Karpas-422 (cell line): ENCODE measurements at regions not wholly inside any gene's neighbourhood (a gene's known extent, or its start where the extent isn't known, plus 50 kb on each side); places are given as distances from the start of the nearest gene placed in this dataset.

Source experiments
- DNase-seq: peaks from one replicate; pipeline ENCODE4 v3.0.0-alpha.2; 2015
- H2AFZ ChIP-seq: fragments of 200-600 bp; sonication (generic); 2 replicates; pipeline ENCODE4 v1.6.1; 2014; ENCODE audit warnings: antibody characterized with exemption, low read length, mixed read lengths
- H3K27ac ChIP-seq: fragments of 200-600 bp; sonication (generic); 2 replicates; pipeline ENCODE4 v1.5.1; 2014; ENCODE audit warnings: mild to moderate bottlenecking, low read length, moderate library complexity
- H3K27me3 ChIP-seq: fragments of 200-600 bp; sonication (generic); 2 replicates; pipeline ENCODE4 v1.6.1; 2014; ENCODE audit warnings: low read length, mixed read lengths
- H3K36me3 ChIP-seq: fragments of 200-600 bp; sonication (generic); 2 replicates; pipeline ENCODE4 v1.6.1; 2014; ENCODE audit warnings: low read length, mixed read lengths; ENCODE audit not compliant: insufficient read depth
- H3K4me1 ChIP-seq: fragments of 200-600 bp; sonication (generic); 2 replicates; pipeline ENCODE4 v1.6.1; 2014; ENCODE audit warnings: mild to moderate bottlenecking, low read length, mixed read lengths
- H3K4me2 ChIP-seq: fragments of 200-600 bp; sonication (generic); 2 replicates; pipeline ENCODE4 v1.6.1; 2014; ENCODE audit warnings: low read length, low read depth, mild to moderate bottlenecking; ENCODE audit not compliant: poor library complexity, severe bottlenecking
- H3K4me3 ChIP-seq: fragments of 200-600 bp; sonication (generic); 2 replicates; pipeline ENCODE4 v1.5.1; 2014; ENCODE audit warnings: mild to moderate bottlenecking, antibody characterized with exemption, low read length, mixed read lengths
- H3K79me2 ChIP-seq: fragments of 200-600 bp; sonication (generic); 2 replicates; pipeline ENCODE4 v1.6.1; 2014; ENCODE audit warnings: mild to moderate bottlenecking, low read length, mixed read lengths
- H3K9ac ChIP-seq: fragments of 200-600 bp; sonication (generic); 2 replicates; pipeline ENCODE4 v1.6.0; 2014; ENCODE audit warnings: low read length
- H3K9me2 ChIP-seq: fragments of 200-600 bp; sonication (generic), shearing (Covaris generic); replicated peaks from 2 replicates; pipeline ENCODE4 v1.6.0; 2014; ENCODE audit warnings: mild to moderate bottlenecking, low read length, moderate library complexity; ENCODE audit not compliant: insufficient read depth
- H3K9me3 ChIP-seq: fragments of 300-700, 200-600 bp; sonication (generic); 2 replicates; pipeline ENCODE4 v1.6.1; 2014; ENCODE audit warnings: low read length, mixed read lengths
- H4K20me1 ChIP-seq: fragments of 200-600 bp; sonication (generic); 2 replicates; pipeline ENCODE4 v1.6.1; 2014; ENCODE audit warnings: mild to moderate bottlenecking, antibody characterized with exemption, low read length, low read depth; ENCODE audit not compliant: insufficient read depth

DNA sequence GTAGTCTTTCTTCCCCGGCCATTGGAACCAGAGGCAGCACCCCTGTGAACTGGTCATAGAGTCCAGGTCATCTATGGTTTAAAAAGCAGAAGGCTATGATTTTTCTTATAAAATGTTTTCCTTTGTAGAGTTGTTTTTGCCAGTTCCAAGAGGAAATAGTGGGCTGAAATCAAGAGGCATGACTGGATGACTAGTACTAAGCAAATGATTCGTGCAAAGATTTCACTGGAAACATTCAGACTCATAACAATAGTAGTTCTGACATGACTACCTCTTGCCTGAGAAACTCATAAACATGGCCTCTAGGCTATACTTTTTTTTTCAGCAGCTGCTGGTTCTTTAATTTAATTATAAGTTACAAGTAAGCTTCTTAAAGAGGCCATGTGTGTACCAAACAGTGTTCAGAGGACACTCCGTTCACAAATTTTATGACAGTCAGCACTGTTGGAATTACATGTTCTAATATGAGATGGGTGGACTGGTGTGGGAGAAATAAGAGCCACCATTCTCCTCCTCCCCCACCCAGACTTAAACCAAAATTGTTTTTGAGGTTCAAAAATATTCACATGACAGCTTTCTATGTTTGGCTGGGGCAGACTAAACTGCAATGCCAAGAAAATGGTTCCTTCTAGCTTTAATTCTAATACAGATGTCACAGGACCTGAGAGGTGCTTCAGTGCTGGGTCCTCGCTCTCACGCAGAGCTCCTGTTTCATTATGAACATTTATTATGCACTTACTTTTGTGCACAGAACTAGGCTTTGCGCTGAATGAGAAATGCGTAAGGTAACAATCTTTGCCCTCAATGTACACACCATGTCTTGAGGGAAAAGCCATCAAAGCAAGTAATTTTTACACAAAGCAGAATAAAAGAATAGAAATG is 147.5 kb downstream of the ZC3H11B start:
- no peaks in the 10 kb centered on the region for H3K27me3 ChIP-seq
- H3K79me2 ChIP-seq = no peaks in the 10 kb centered on the region
- DNase-seq = no peak
- no peaks in the 10 kb centered on the region for H3K36me3 ChIP-seq
- no peaks in the 10 kb centered on the region for H3K9me2 ChIP-seq
- H4K20me1 ChIP-seq = no peaks in the 10 kb centered on the region
- H3K9ac ChIP-seq = no peak overlapping the region
- H3K27ac ChIP-seq = no peak overlapping the region
- peaks cover 7% of the 10 kb centered on the region for H3K4me1 ChIP-seq
- H3K4me3 ChIP-seq = no peak overlapping the region
- no peak overlapping the region for H3K4me2 ChIP-seq
- H3K9me3 ChIP-seq = no peaks in the 10 kb centered on the region
- H2AFZ ChIP-seq = no peak overlapping the region

GRCh38 chr1:219463636-219464035 is 149.3 kb downstream of the ZC3H11B start:
- no peak overlapping the region for H3K9ac ChIP-seq
- H3K4me2 ChIP-seq = no peak overlapping the region

GRCh38 chr1:219461981-219462400 is 150.9 kb downstream of the ZC3H11B start:
- Histone ChIP-seq H3K9me3 (no peaks in the 10 kb centered on the region), H3K27me3 (no peaks in the 10 kb centered on the region), H3K9me2 (no peaks in the 10 kb centered on the region), H4K20me1 (no peaks in the 10 kb centered on the region), H3K9ac (no peak overlapping the region), H2AFZ (no peak overlapping the region), H3K27ac (no peak overlapping the region), H3K79me2 (no peaks in the 10 kb centered on the region), H3K4me1 (peaks cover 8% of the 10 kb centered on the region), H3K36me3 (no peaks in the 10 kb centered on the region), H3K4me2 (no peak overlapping the region), H3K4me3 (no peak overlapping the region)
- no peak for DNase-seq

More at GRCh38 chr1:219463636-219464035, 149.3 kb downstream of the ZC3H11B start:
- H3K79me2 ChIP-seq = no peaks in the 10 kb centered on the region
- DNase-seq = no peak
- H4K20me1 ChIP-seq = no peaks in the 10 kb centered on the region
- no peaks in the 10 kb centered on the region for H3K27me3 ChIP-seq
- peaks cover 8% of the 10 kb centered on the region for H3K4me1 ChIP-seq
- no peak overlapping the region for H2AFZ ChIP-seq
- H3K4me3 ChIP-seq = no peak overlapping the region
- no peaks in the 10 kb centered on the region for H3K9me2 ChIP-seq
- H3K27ac ChIP-seq = no peak overlapping the region
- H3K9me3 ChIP-seq = no peaks in the 10 kb centered on the region
- no peaks in the 10 kb centered on the region for H3K36me3 ChIP-seq

- no peak overlapping the region for H3K27ac ChIP-seq
- H3K79me2 ChIP-seq = no peaks in the 10 kb centered on the region
- no peak overlapping the region for H3K4me3 ChIP-seq
- H3K9ac ChIP-seq = no peak overlapping the region
- DNase-seq = peak; percentile 43
- no peak overlapping the region for H3K4me2 ChIP-seq
- peaks cover 8% of the 10 kb centered on the region for H3K4me1 ChIP-seq
- no peaks in the 10 kb centered on the region for H4K20me1 ChIP-seq
- H3K27me3 ChIP-seq = no peaks in the 10 kb centered on the region
- no peaks in the 10 kb centered on the region for H3K9me2 ChIP-seq
- H2AFZ ChIP-seq = no peak overlapping the region
- H3K9me3 ChIP-seq = no peaks in the 10 kb centered on the region
- no peaks in the 10 kb centered on the region for H3K36me3 ChIP-seq
These were observed 151.7 kb downstream of the ZC3H11B start for GRCh38 chr1:219460896-219461815.

DNA sequence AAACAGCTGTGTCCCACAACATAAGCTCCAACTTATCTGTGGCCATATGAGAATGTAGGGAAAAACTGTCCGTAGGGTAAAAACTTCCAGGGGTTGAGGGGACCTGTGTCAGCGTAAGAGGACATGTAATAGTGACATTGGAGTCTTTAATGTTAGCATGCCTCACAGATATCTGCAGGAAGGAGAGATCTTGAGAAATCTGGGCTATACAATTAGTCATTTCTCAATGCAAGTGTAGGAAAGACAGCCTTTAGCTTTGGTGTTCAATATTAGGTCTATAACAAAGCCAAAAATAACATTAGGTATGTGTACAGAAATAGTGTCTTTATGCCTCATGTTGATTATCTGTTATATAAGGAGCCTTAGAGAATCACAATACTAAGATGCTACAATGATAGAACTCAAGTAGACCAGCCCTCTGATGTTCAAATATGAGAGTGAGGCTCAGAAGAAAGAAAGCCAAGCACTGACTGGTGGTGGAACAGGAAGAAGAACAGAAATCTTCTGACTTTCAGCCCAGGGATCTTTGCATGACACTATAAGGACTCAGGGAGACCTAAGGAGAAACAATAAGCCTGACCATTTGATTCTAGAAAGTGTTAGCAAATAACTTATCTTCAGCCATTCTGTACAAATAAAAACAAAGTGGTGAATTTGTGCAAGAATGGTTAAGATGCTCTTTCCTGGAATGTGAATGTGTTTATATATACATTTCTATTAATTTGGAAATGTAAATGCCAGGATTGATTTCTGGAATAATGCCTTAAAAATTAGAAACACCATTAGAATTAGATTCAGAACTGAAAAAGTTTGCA is 152.6 kb downstream of the ZC3H11B start:
- Histone ChIP-seq H3K9me2 (no peaks in the 10 kb centered on the region), H3K4me2 (no peak overlapping the region), H3K79me2 (no peaks in the 10 kb centered on the region), H3K9me3 (no peaks in the 10 kb centered on the region), H3K4me1 (peaks cover 8% of the 10 kb centered on the region), H3K36me3 (no peaks in the 10 kb centered on the region), H3K27me3 (no peaks in the 10 kb centered on the region), H2AFZ (no peak overlapping the region), H3K27ac (no peak overlapping the region), H3K4me3 (no peak overlapping the region), H4K20me1 (no peaks in the 10 kb centered on the region), H3K9ac (no peak overlapping the region)
- DNase-seq = no peak

DNA sequence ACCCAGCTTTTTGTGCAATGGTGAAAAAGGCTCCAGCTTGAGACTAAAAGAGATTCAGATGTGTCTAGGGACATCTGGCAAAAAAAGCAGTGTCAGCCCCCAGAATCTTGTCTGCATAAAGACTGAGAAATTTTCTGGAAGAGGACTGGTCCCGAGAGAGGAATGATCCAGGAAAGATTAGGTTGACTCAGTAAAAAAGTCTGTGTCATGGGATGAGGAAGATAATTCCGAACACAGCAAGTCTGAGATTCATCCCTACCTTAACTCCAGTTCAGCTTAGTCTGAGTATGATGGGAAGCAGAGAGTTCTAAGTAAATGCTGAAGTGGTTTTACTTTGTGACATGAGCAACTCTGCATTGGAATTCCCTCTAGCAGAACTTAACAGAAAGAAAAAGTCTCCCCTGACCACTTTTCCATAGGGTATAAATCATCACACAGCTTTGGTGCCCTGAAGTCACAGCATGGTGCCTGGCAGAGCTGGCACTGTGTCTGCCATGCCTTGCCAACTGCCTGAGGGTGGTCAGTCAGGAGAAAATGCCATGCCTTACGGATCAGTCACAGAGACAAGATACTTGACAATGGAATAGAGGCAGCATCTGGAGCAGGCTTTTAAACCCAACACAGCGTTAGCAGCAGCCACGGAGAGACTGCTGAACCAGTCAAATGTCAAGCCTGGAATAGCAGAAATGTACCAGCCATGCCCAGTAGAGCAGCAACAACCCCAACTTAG is 153.4 kb downstream of the ZC3H11B start:
- no peaks in the 10 kb centered on the region for H3K9me2 ChIP-seq
- H3K4me3 ChIP-seq = no peak overlapping the region
- H3K27ac ChIP-seq = no peak overlapping the region
- H3K9me3 ChIP-seq = no peaks in the 10 kb centered on the region
- H3K9ac ChIP-seq = no peak overlapping the region
- no peaks in the 10 kb centered on the region for H4K20me1 ChIP-seq
- no peaks in the 10 kb centered on the region for H3K79me2 ChIP-seq
- H2AFZ ChIP-seq = no peak overlapping the region
- peaks cover 8% of the 10 kb centered on the region for H3K4me1 ChIP-seq
- no peaks in the 10 kb centered on the region for H3K36me3 ChIP-seq
- no peaks in the 10 kb centered on the region for H3K27me3 ChIP-seq
- no peak for DNase-seq
- no peak overlapping the region for H3K4me2 ChIP-seq

DNA sequence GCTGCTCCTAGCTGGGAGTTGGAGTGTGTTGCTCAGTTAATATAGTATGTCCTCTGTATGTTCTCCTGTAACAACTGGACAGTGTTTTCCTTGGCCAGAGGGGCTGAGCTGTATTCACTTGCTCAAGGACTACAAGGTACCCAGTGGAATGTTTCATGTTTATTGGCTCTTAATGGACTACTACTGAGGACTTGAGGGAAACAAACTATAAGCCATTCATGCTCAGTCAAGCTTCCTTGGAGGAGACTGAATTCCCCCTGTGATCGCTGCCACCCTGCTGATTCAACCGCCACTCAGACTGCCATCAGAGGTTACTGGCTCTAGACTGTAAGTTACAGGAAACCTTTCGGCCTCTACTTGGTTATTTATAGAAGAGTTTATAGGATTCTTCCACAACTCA is 166.6 kb downstream of the ZC3H11B start:
- H3K27ac ChIP-seq = no peak overlapping the region
- no peaks in the 10 kb centered on the region for H3K79me2 ChIP-seq
- H3K27me3 ChIP-seq = no peaks in the 10 kb centered on the region
- no peaks in the 10 kb centered on the region for H3K9me3 ChIP-seq
- H3K9ac ChIP-seq = no peak overlapping the region
- no peak overlapping the region for H3K4me3 ChIP-seq
- H4K20me1 ChIP-seq = no peaks in the 10 kb centered on the region
- H3K9me2 ChIP-seq = no peaks in the 10 kb centered on the region
- no peaks in the 10 kb centered on the region for H3K36me3 ChIP-seq
- H3K4me2 ChIP-seq = no peak overlapping the region
- no peak for DNase-seq
- H2AFZ ChIP-seq = no peak overlapping the region
- H3K4me1 ChIP-seq = no peaks in the 10 kb centered on the region
